HG03025 (cell line): ENCODE measurements at regions not wholly inside any gene's neighbourhood (a gene's known extent, or its start where the extent isn't known, plus 50 kb on each side); places are given as distances from the start of the nearest gene placed in this dataset.

Experiments
- ATAC-seq: cut with Tn5 transposase; IDR thresholded peaks from one replicate; pipeline ENCODE4 v1.9.1; 2021; ENCODE audit warnings: mild to moderate bottlenecking, moderate library complexity; ENCODE audit not compliant: unreplicated experiment, low FRiP score

GRCh38 chr3:88758676-88759075 lies 348.7 kb upstream of the EPHA3 start:
- no peak for ATAC-seq

GRCh38 chr3:88767746-88768145 lies 339.7 kb upstream of the EPHA3 start:
- no peak for ATAC-seq

- no peak for ATAC-seq
These were observed 333.7 kb upstream of the EPHA3 start for GRCh38 chr3:88773766-88774165.

- no peak for ATAC-seq
These were observed 332.3 kb upstream of the EPHA3 start for GRCh38 chr3:88775026-88775690.

- no peak for ATAC-seq
These were observed 327.9 kb upstream of the EPHA3 start for GRCh38 chr3:88779482-88779881.

- no peak for ATAC-seq
These were observed 322.5 kb upstream of the EPHA3 start for GRCh38 chr3:88784925-88785324.

GRCh38 chr3:88785841-88786240 lies 321.6 kb upstream of the EPHA3 start:
- no peak for ATAC-seq

- ATAC-seq: no peak
These were observed 311.9 kb upstream of the EPHA3 start for GRCh38 chr3:88795503-88795902.

GRCh38 chr3:88807491-88808105 lies 299.8 kb upstream of the EPHA3 start:
- ATAC-seq: no peak

GRCh38 chr3:88809993-88810392 lies 297.4 kb upstream of the EPHA3 start:
- no peak for ATAC-seq

- no peak for ATAC-seq
These were observed 297.0 kb upstream of the EPHA3 start for GRCh38 chr3:88810455-88810854.

GRCh38 chr3:88811096-88811495 lies 296.3 kb upstream of the EPHA3 start:
- ATAC-seq: no peak

- ATAC-seq: no peak
These were observed 294.8 kb upstream of the EPHA3 start for GRCh38 chr3:88812576-88812975.

- ATAC-seq: no peak
These were observed 291.0 kb upstream of the EPHA3 start for GRCh38 chr3:88816445-88816844.

GRCh38 chr3:88824666-88825564 lies 282.5 kb upstream of the EPHA3 start:
- ATAC-seq: no peak

- no peak for ATAC-seq
These were observed 279.0 kb upstream of the EPHA3 start for GRCh38 chr3:88828466-88828865.

- no peak for ATAC-seq
These were observed 254.8 kb upstream of the EPHA3 start for GRCh38 chr3:88852606-88853005.

GRCh38 chr3:88863196-88863595 lies 244.2 kb upstream of the EPHA3 start:
- ATAC-seq: no peak

GRCh38 chr3:88876724-88877123 lies 230.7 kb upstream of the EPHA3 start:
- no peak for ATAC-seq

GRCh38 chr3:88879905-88880304 lies 227.5 kb upstream of the EPHA3 start:
- no peak for ATAC-seq

GRCh38 chr3:88882121-88882520 lies 225.3 kb upstream of the EPHA3 start:
- ATAC-seq: peak; percentile 83
